ENCODE measurements at regions not wholly inside any gene's neighbourhood (a gene's known extent, or its start where the extent isn't known, plus 50 kb on each side); places are given as distances from the start of the nearest gene placed in this dataset.
A peak's percentile ranks its signal among the peaks of the same experiment; 100 is the strongest.

DNA sequence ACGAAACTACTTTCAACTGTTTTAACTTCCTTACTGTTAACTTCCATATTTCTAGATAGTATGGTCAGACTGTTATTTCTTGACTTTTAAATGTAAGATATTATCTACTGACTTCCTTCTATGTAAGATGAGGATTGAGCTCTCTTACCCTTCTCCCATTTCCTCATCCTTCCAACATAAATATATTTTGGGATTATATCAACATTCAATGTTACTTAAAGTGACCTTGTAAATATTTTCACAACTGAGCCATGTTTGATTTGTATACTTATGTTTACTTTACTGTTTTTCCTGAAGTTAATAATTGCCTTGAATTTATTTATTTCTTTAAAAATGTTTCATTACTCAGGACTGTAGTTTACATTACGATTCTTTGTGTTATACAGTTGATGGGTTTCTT is 148.7 kb downstream of the ZIC5 start:
- DNase-seq (ENCODE audit: low spot score) = no peak

DNA sequence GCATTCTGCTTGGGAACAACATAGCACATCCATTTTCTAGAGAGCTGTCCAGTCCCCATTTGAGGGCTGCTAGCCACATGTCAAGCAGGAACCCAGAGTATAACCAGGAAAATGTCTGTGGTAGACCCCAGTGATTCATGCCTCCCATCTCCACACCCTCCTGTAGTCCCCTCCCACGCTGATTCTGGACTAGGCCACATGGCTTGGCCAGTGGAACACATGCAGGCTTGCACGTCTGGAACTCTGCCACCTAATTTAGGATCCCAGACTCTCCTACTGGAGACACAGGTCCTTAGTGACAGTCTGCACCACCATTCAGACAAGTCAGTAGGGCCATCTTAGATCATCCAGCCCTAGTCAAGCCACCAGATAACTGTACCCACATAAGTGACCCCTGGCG is 149.8 kb downstream of the ZIC5 start:
- DNase-seq (ENCODE audit: low spot score) = no peak

DNA sequence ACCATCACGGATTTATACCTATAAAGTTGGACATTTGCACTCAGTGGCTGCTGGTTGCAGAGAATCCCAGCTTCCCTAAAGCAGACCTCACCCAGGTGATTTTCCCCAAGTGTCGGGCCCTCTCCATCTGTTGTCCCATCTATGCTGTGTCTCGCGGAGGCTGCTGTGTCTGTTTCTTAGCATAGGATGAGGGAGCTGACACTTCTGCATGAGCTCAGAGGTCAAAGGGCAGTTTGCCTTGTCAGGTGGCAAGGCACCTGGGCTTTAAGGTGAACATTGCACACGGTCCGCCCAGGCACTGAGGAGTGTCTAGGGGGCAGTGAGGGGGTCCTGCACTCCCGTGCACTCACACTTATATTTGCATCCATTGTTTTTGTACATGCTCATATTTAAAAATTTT is 151.6 kb downstream of the ZIC5 start:
- no peak for DNase-seq (ENCODE audit: low spot score)

DNA sequence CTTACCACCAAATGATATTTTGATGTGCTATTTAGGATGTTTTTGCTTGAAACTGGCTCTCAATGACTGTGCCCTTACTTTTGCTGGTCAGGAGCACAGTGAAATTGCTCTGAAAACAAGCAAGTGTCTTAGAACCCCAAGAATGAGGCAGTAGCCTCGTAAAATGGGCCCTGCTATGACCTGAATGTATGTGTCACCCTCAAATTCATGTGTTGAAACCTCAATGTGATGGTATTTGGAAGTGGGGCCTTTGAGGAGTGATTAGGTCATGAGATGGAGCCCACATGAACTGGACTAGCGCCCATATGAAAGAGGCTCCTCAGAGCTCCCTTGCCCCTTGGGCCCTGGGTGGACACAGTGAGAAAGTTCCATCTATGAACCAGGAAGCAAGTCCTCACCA is 155.2 kb downstream of the ZIC5 start:
- DNase-seq (ENCODE audit: low spot score) = no peak

DNA sequence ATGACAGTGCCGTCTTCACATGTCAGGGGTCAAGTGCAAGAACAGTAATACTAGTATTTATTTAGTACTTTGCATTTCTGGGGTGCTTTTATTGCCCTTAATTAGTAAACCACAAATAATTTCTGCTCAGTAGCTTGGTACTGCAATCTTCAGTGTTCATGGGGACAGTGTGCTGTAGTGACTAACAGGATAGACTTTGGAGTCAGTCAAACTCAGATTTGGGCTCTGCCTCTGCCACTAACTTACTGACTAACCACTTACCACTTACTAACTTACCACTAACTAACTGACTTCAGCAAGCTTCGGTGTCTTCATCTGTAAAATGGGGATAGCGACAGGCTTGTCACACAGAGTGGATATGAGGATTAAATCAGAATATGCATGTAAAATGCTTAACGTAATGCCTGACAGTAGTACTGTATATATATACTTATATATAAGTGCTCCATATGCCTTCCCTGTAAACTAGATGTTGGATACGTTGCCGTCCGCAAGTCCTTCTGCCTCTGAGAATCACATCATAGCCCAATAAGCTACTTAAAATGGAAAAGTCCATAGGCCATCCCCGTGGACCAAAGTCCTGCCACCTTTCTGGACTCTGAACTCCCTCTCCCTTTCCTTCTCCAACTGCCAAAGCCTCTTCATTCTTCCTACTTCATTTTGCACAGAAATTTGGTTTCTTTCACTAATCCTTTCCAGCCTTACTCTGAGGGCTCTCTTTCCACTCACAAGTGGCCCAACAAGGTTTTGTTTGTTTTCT is 158.1 kb downstream of the ZIC5 start:
- DNase-seq (ENCODE audit: low spot score) = no peak

DNA sequence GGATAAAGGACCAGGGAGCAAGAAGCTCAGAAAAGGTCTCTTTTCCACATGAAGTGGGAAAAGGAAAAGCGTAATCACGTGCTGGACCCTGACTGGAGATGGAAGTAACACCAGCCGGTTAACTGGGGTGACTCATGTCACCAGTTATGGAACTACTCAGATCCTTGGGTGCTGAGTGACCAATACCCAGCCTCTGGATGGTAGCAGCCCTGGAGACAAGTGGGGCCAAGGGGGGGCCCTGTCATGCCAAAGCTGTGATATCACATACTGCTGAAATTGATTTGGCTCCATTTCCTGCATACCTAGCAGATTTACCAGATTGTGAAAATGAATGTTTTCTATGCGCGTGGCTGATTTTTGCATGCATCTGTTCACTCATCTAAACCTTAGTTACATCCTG is 158.9 kb downstream of the ZIC5 start:
- no peak for DNase-seq (ENCODE audit: low spot score)

DNA sequence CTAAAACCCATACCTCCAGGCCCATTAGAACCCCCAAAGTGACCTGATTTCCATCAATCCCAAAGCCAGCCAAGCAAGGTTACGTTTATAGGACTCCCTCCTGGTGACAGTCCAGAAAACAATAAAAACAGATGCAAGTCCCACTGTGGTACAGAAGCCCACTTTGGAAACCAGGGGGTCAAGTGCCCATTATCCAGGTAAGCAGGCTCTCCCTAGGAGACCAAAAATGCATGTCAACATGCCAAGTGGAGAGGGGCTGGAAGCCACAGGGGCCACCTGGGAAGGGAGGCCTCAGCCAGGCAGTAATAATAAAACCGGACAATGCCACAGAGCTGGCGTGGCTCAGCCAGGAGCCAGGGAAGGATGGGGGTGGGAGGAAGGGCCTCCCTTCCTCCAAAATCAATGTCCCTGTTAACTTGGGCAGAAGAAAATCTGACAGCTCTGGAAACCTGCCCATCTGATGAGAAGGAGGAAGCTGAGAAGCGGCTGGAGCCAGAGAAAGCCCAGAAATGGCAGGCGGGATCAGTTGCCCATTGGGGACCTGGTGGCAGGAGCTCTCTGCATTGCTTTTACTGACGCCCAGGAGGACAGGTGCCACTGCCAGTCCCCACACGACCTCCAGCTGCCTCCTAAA is 160.4 kb downstream of the ZIC5 start:
- no peak for DNase-seq (ENCODE audit: low spot score)

DNA sequence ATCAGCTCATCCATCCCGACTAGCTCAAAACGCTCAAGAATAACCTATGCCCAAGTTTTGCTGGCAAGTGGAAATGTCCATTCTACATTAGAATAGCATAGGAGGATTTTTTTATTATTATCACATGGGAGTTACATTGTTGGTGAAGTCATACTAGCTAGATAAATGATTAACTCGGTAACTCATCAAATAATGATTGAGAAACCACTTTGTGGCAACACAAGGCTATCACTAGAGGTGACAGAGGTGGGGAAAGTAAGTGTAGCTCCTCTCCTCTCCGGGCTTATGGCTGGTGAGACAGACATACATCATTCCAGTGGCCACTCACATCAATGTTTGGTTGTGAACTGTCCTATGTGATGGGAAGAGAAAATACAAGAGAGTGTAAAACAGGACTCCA is 161.6 kb downstream of the ZIC5 start:
- no peak for DNase-seq (ENCODE audit: low spot score)

DNA sequence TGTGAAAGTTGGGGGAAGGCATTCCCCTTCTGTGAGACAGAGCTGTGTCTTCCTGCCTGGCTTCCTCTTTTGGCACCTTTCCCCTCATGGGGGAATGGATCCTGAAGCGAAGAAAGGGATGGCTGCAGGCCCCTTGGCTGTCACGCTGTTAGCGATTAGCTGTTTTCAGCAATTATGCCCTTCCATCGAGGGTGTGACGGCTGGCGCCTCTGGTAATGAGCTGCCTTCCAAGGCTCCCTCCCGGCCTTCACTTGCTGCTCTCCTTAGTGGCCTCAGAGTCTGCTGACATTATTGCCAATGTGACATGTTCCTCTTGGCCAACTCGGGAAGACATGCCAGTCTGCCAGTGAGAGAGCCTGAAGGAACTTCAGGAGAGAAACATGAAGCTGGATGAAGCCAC is 162.1 kb downstream of the ZIC5 start:
- no peak for DNase-seq (ENCODE audit: low spot score)

DNA sequence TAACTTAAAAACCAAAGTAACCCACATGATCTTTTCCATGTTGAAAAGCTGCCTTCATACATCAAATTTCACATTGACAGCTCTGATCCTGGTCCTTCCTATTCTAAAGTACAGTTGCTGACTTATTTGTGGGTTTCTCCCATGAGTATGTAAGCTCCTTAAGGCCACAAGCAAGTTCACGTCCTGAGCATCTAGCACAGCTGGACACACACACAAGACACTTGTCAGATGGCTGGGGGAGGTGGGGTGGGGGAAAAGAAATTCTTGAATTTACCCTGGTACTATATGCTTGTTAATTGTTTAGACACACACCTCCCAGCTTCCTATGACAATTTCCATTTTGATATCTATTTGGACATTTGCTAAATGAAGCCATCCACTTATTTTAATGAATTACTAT is 162.8 kb downstream of the ZIC5 start:
- no peak for DNase-seq (ENCODE audit: low spot score)

DNA sequence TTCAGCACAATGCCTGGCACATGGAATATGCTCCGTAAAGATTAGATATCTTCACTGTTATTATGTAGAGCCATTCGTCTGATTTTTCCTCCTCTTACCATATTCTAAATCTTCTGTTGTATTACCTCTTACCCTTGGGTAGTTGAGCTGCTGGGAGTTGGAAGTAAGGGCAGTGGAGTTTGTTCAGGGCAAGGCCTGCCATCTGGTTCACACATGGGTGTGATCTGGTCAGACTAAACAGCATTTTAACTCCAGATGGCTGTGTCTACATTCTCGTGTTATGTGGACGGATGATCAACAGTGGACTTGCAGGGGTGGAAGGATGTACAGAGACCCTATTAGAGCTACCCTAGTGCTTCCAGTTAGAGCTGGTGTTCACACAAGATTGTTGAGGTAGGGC is 164.9 kb downstream of the ZIC5 start:
- no peak for DNase-seq (ENCODE audit: low spot score)

DNA sequence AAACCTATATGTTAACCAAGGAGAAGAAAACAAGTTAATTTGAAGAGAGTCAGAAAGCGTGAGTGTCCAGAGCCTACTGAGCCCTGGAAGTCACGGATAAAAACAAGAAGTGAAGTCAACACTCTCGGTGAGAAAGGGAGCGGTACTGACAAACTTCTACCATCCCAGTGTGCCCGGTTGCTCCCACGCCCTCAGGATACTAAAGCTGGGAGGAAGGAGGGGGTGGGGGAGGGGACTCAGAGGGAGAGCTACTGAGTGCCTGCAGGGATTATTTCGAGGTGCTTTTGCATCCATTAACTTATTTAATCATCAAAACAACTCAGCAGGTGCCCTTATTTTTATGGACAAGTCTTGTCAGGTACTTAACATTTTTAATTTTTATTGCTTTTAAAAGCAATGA is 166.2 kb downstream of the ZIC5 start:
- no peak for DNase-seq (ENCODE audit: low spot score)

DNA sequence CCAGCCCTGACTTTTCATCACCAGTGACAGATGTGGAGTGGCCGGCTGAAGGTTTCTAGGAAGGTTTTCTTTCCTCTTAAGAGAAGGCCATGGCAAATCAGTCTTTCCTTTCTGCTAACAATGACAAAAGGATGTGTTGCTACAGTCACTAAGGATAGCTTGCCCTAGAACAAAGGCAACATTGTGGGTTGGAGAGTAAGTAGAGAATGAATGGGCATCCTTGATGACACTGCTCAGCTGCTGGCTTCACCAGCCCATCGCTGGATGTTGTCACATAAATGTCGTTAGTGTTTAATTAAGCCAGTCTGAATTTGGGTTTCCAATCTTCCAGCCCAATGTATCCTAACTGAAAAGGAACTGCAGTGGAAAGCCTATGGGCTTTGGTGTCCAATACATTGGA is 168.4 kb downstream of the ZIC5 start:
- DNase-seq (ENCODE audit: low spot score) = no peak

DNA sequence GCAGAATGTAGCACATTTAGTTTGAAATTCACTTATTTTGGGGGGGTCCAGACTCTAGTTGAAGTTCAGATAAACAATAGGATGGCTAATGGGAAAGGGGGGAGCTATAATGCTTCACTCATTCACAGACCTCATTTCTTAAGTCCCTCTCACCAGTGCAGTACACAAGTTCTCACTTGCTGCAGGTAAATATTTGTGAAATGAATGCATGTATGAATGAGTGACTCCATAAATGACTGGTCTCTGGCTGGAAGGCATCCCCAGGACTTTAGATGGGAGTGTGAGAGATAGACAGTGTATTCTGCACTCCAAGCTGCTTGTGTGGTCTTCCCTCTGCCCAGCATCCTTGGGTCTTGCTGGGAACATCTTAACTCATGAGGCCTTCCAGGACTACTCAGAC is 169.2 kb downstream of the ZIC5 start:
- DNase-seq (ENCODE audit: low spot score) = no peak

DNA sequence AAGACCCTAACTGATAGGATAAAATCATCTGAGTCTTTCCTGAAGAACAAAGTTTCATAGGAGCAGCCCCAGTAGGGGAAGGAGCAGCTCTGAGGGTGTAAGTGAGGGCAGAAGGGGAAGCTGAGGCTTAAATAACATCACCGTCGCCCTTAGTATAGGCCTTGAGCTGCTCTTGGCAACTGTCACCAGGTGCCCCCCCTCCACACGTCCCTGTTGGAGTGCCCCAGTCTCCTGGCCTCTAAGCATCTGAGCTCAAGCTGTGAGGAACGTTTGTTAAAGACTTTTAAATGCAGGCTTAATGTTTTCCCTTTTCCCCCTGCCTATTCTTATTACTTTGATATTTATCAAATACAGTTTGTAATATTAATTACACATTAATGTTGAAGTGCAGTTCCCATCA is 170.6 kb downstream of the ZIC5 start:
- no peak for DNase-seq (ENCODE audit: low spot score)

DNA sequence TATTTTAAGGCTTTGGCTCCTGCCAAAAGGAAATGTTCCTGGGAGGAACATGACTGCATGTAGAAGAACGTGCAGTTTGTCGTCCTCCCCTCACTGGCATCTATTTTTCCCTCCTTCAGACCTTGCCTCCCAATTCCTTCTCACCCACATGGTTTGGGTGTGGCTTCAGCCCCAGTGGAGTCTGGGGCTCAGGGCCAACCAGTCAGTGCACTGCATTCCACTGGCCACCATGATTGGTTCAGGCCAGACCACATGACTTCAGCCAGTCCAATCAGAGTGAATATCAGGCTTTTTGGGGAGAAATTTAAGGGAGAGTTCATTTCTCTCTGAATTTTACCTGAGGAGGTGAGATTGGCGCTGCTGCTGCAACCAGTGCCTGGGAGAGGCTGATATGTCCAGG is 171.6 kb downstream of the ZIC5 start:
- no peak for DNase-seq (ENCODE audit: low spot score)

DNA sequence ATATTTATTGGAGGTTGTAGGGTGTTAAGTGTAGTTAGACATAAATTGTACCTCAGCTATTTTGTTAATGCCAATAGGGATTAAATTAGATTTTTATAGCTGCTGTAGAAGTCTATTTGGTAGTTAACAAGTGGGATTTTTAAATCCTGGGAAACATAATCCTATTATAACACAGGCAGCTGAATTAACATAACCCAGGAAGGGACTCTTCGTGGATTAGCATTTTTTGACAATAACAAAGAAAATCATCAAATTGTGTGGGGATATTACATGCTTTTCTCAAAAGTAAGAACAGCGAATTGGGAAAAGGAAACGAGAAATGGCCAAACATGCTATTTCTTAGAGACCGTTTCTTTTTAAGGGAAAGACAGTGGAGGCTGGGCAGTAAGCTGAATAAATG is 172.8 kb downstream of the ZIC5 start:
- DNase-seq (ENCODE audit: low spot score) = no peak

DNA sequence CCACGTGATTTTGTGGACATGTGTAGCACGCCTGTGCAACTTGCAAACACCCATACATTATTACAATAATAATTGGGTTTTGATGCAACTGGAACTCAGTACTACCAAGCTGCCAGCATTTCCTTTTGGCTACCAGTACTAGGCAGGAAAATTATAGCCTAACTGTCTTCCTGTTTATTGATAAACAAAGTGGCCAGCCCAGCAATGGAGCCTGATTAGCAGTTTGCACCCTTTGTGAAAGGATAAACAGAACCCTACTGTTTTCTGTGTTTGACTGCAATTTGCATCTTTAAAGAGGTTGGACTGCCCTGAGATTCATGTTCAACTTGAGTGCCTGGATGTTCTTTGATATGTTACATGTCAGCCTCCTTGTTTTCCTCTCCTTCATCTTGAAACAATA is 173.9 kb downstream of the ZIC5 start:
- DNase-seq (ENCODE audit: low spot score) = no peak

DNA sequence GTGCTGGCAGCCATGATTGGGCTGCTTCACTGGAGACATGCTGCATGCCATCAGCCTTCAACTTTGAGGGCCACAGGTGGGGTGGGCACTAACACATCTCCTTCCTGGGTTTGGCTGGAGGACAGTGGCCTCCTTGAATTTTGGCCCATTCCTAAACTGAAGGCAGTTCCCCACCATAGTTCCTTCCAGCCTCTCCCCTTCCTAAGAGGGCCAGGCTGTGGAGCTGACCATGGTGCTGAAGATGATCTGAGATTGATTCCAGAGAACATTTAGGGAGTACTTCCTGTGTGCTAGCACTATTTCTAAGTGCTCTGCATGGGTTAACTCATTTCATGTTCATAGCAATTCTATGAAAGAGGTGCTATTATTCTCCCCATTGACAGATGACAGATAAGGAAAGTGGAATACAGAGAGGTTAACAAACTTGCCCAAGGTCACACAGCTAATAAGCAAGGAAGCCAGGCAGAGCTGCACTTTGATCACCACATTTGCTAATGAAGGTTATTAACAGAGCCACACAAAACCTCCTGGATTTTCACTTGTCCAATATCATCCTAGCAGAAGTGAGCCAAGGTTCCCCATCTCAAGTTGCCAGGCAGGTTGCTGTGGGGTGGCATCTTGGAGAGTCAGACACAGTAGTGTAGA is 175.3 kb downstream of the ZIC5 start:
- DNase-seq (ENCODE audit: low spot score) = peak; percentile 8

DNA sequence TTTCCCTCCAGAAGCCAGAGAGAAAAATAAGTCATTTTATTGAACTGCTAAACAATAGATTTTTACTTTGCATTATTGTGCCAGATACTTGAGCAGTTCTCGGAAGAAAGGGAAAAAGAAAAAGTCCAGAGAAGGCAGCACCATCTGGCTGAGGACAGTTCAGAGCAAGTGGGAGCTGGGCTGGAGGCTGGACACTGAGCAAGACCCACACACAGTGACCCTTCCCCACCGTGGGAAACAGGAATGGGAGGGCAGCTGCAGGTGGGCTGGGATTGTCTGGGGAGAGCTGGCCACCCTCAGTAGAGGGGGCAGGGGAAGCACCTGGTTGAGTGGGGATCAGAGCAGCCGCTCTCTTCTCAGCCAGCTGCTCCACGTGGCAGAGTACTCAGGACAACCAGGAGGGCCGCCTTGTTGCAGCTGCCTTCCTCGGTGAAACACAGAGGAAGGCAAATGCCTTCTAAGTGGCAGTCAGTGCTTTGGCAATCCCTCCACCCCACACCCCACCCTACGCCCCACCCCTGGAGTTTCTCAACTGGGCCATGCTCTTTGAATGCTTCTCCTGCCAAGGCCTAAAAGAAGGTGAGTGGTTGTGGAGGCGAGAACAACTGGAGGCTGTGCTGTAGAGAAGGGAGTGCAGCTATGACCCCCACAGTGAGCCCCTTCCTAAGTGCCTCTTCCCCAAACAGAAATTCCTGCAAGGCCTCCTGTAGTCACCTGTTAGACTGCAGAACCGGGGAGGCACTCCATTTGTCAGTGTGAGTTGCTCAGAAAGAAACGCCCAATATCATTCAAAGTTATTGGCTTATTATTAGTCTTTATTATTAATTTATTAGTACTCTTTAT is 179.3 kb downstream of the ZIC5 start:
- DNase-seq (ENCODE audit: low spot score) = no peak

DNA sequence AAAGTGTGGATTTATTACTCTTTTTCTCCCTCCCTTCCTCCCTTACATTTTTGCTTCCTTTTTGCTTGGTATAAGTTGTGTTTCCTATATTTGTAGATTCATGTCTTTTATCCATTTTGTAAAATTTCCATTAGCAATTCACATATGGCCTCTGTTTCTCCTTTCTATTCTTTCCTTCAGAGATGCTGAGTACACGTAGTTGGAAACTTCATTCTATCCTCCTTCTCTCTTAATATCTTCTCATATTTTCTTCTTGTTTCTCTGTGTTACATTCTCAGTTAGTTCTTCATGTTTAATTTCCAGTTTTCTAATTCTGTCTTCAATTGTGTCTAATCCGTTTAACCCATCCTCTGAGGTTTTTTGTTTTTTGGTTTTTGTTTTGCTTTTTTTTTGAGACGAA is 188.9 kb downstream of the ZIC5 start:
- no peak for DNase-seq (ENCODE audit: low spot score)

DNA sequence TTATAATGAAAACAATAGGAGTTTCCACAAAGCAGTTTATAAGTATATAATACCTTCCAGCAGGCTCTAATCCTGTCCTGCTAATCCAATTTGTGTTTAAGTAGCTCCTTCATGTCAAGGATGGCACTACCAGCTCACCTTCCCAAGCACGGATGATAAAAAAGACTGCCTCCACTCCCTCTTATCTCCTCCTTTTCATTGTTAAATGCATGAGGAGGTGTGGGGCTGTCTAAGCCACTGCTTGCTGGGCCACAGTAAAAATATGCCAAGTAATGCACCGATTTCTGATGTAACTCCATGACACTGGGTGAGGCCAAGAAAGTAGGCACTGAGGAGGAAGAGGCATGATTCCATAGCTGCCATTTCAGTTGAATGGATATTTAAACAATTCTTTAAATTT is 193.1 kb downstream of the ZIC5 start:
- DNase-seq (ENCODE audit: low spot score) = no peak

DNA sequence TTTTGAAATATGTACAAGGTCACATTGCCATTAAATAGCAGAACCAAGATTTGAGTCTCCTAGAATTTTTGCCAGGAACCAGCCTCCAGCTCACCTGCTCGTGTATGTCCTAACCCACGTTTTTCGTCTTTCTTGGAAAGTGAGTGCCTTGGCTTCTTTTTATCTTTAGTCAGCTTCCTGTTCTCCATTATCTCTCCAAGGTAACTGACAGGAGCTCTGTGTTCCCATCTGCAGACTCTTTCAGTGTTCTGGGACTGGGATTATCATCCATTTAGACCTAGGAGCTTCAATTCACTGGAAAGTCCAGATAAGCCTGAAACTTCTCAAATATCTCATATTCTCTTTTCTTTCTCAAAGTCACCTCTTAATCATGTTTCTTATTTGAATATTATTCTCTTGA is 193.7 kb downstream of the ZIC5 start:
- DNase-seq (ENCODE audit: low spot score) = no peak

Data from hepatic stellate cell (primary cell).